Uterus (tissue), 2 donors: ENCODE measurements at regions not wholly inside any gene's neighbourhood (a gene's known extent, or its start where the extent isn't known, plus 50 kb on each side); places are given as distances from the start of the nearest gene placed in this dataset.

Experiments
- POLR2A ChIP-seq, 2 donors: fragments of 450-650 bp; IDR thresholded peaks; one replicate each; pipeline ENCODE4 v1.6.1; 2016; ENCODE audit warnings: antibody characterized with exemption in 2 of 2, mild to moderate bottlenecking in 1 of 2, moderate library complexity in 1 of 2
- TF ChIP-seq, protein P1 (sequence below), 4 experiments: fragments of 200-600 bp in 2 of 4; fragments of 450-650 bp in 2 of 4; sonication (generic) in 2 of 4; IDR thresholded peaks; one replicate each; pipeline ENCODE4 v1.5.1; 2016 to 2019; ENCODE audit warnings: antibody characterized with exemption in 4 of 4, mild to moderate bottlenecking in 2 of 4, moderate library complexity in 1 of 4

DNA sequence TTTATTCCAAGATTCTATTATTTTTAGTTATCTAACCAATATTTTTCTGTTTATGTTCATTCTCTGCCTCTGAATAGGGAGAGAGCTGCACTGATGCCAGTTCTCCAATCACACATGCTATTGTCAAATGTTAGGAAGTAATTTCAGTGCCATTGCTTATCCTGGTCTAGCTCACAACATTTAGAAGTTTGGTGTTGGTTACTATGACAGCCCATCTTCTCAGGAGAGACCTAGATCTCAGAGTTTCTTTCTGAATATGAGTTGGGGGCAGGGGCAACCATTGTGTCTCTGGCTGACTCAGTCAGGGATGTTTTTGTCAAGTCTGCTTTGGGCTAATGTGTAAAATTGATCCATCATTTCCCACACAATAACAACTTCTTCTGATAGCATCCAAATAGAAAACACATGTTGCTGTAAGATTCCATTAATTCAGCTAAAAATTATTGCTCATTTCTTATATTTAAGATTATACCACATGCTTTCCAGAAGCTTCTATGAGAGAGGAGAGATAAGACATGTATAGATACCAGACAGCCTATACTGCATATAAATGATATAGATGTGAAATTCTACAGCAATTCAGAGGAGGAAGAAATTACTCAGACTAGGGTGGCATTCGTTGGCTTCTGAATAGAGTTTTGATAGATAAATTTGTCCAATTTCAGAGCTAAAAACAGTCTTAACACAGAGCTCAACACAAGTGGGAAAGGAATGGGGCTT lies 64.8 kb downstream of the DACT1 start:
- TF ChIP-seq, protein P1, sequence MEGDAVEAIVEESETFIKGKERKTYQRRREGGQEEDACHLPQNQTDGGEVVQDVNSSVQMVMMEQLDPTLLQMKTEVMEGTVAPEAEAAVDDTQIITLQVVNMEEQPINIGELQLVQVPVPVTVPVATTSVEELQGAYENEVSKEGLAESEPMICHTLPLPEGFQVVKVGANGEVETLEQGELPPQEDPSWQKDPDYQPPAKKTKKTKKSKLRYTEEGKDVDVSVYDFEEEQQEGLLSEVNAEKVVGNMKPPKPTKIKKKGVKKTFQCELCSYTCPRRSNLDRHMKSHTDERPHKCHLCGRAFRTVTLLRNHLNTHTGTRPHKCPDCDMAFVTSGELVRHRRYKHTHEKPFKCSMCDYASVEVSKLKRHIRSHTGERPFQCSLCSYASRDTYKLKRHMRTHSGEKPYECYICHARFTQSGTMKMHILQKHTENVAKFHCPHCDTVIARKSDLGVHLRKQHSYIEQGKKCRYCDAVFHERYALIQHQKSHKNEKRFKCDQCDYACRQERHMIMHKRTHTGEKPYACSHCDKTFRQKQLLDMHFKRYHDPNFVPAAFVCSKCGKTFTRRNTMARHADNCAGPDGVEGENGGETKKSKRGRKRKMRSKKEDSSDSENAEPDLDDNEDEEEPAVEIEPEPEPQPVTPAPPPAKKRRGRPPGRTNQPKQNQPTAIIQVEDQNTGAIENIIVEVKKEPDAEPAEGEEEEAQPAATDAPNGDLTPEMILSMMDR (IDR thresholded peaks at IDR 0.05): no peak
- no peak for TF ChIP-seq POLR2A (IDR thresholded peaks at IDR 0.05)
